H9 (cell line): ENCODE measurements at regions not wholly inside any gene's neighbourhood (a gene's known extent, or its start where the extent isn't known, plus 50 kb on each side); places are given as distances from the start of the nearest gene placed in this dataset.

Source experiments
- DNase-seq: peaks from one replicate; pipeline ENCODE4 v3.0.0-alpha.2; 2017
- H2AFZ ChIP-seq: one replicate; pipeline ENCODE4 v1.6.1; 2013; ENCODE audit warnings: mild to moderate bottlenecking, low read length, control low read depth, moderate library complexity
- H2AK5ac ChIP-seq: 2 replicates; pipeline ENCODE4 v1.6.1; 2013; ENCODE audit warnings: low read length, control low read depth, mixed read lengths; ENCODE audit not compliant: insufficient read length
- H2BK120ac ChIP-seq: one replicate; pipeline ENCODE4 v1.6.1; 2013; ENCODE audit warnings: low read depth, mild to moderate bottlenecking, low read length, control low read depth, inconsistent platforms; ENCODE audit not compliant: poor library complexity, severe bottlenecking
- H2BK12ac ChIP-seq: 2 replicates; pipeline ENCODE4 v1.6.1; 2013; ENCODE audit warnings: low read length, control low read depth, mixed read lengths, low read depth; ENCODE audit not compliant: insufficient read length
- H2BK15ac ChIP-seq: 2 replicates; pipeline ENCODE4 v1.6.1; 2013; ENCODE audit warnings: low read depth, low read length, control low read depth
- H2BK20ac ChIP-seq: one replicate; pipeline ENCODE4 v1.6.1; 2013; ENCODE audit warnings: low read depth, mild to moderate bottlenecking, low read length, control low read depth, inconsistent platforms; ENCODE audit not compliant: poor library complexity, severe bottlenecking
- H2BK5ac ChIP-seq: 2 replicates; pipeline ENCODE4 v1.6.1; 2013; ENCODE audit warnings: low read length, control low read depth, mixed read lengths; ENCODE audit not compliant: insufficient read length
- H3K14ac ChIP-seq: 2 replicates; pipeline ENCODE4 v1.6.1; 2013; ENCODE audit warnings: low read length, control low read depth; ENCODE audit not compliant: insufficient read depth
- H3K18ac ChIP-seq: 2 replicates; pipeline ENCODE4 v1.6.1; 2013; ENCODE audit warnings: low read depth, mild to moderate bottlenecking, mixed read lengths, low read length, control low read depth; ENCODE audit not compliant: insufficient read length
- H3K23ac ChIP-seq: 2 replicates; pipeline ENCODE4 v1.6.1; 2013; ENCODE audit warnings: low read length, control low read depth, mixed read lengths, low read depth; ENCODE audit not compliant: insufficient read length
- H3K23me2 ChIP-seq: 2 replicates; pipeline ENCODE4 v1.6.1; 2013; ENCODE audit warnings: low read depth, mild to moderate bottlenecking, mixed read lengths, low read length, control low read depth; ENCODE audit not compliant: insufficient read length, poor library complexity, severe bottlenecking
- H3K27ac ChIP-seq: 2 replicates; pipeline ENCODE4 v1.5.1; 2013; ENCODE audit warnings: low read length, control low read depth, mixed read lengths, low read depth; ENCODE audit not compliant: insufficient read length
- H3K27me3 ChIP-seq: 2 replicates; pipeline ENCODE4 v1.6.1; 2013; ENCODE audit warnings: low read length, control low read depth, inconsistent platforms; ENCODE audit not compliant: insufficient read depth
- H3K4ac ChIP-seq: 2 replicates; pipeline ENCODE4 v1.6.1; 2013; ENCODE audit warnings: low read depth, mild to moderate bottlenecking, control low read depth, inconsistent platforms, low read length, moderate library complexity
- H3K4me1 ChIP-seq: 2 replicates; pipeline ENCODE4 v1.6.1; 2013; ENCODE audit warnings: low read length, control low read depth, inconsistent platforms; ENCODE audit not compliant: insufficient read depth
- H3K4me2 ChIP-seq: 2 replicates; pipeline ENCODE4 v1.6.1; 2013; ENCODE audit warnings: low read length, control low read depth, mixed read lengths; ENCODE audit not compliant: insufficient read length, insufficient read depth
- H3K56ac ChIP-seq: 2 replicates; pipeline ENCODE4 v1.6.1; 2013; ENCODE audit warnings: low read depth, mild to moderate bottlenecking, mixed read lengths, low read length, control low read depth; ENCODE audit not compliant: insufficient read length
- H3K79me1 ChIP-seq: 2 replicates; pipeline ENCODE4 v1.6.1; 2013; ENCODE audit warnings: low read depth, mild to moderate bottlenecking, moderate library complexity, low read length, control low read depth, inconsistent platforms; ENCODE audit not compliant: insufficient read depth, poor library complexity, severe bottlenecking
- H3K79me2 ChIP-seq: 2 replicates; pipeline ENCODE4 v1.6.1; 2013; ENCODE audit warnings: low read length, control low read depth, inconsistent platforms; ENCODE audit not compliant: insufficient read depth
- H3K9ac ChIP-seq: 2 replicates; pipeline ENCODE4 v1.6.1; 2013; ENCODE audit warnings: low read length, control low read depth, mixed read lengths; ENCODE audit not compliant: insufficient read length; ENCODE audit errors: extremely low read depth
- H3K9me3 ChIP-seq: one replicate; pipeline ENCODE4 v1.6.1; 2013; ENCODE audit warnings: low read depth, low read length, inconsistent platforms; ENCODE audit not compliant: control insufficient read depth
- H3T11ph ChIP-seq: one replicate; pipeline ENCODE4 v1.6.1; 2013; ENCODE audit warnings: mild to moderate bottlenecking, low read length, control low read depth, inconsistent platforms
- H4K20me1 ChIP-seq: one replicate; pipeline ENCODE4 v1.6.1; 2013; ENCODE audit not compliant: control insufficient read depth, insufficient read length, insufficient read depth
- H4K5ac ChIP-seq: 2 replicates; pipeline ENCODE4 v1.6.1; 2013; ENCODE audit warnings: low read depth, mild to moderate bottlenecking, mixed read lengths, low read length, control low read depth; ENCODE audit not compliant: insufficient read length
- H4K8ac ChIP-seq: replicated peaks from 2 replicates; pipeline ENCODE4 v1.6.1; 2013; ENCODE audit warnings: low read length, control low read depth, mixed read lengths, low read depth; ENCODE audit not compliant: insufficient read length
- H4K91ac ChIP-seq: 2 replicates; pipeline ENCODE4 v1.6.1; 2013; ENCODE audit warnings: low read depth, mild to moderate bottlenecking, moderate library complexity, mixed read lengths, low read length, control low read depth; ENCODE audit not compliant: insufficient read length
- H3K27ac Mint-ChIP-seq, 3 experiments: 2 replicates in 2 of 3; 3 replicates in 1 of 3; pipeline ENCODE4 v1.8.0; 2020 to 2021; ENCODE audit warnings: mixed read lengths in 3 of 3, mild to moderate bottlenecking in 1 of 3, moderate library complexity in 1 of 3
- H3K27me3 Mint-ChIP-seq: 2 replicates; pipeline ENCODE4 v1.8.0; 2021; ENCODE audit warnings: low read depth, mild to moderate bottlenecking, moderate library complexity, mixed read lengths
- H3K36me3 Mint-ChIP-seq, 3 experiments: 2 replicates in 2 of 3; 3 replicates in 1 of 3; pipeline ENCODE4 v1.8.0; 2020 to 2021; ENCODE audit warnings: low read depth in 3 of 3, mixed read lengths in 3 of 3; ENCODE audit not compliant: insufficient read depth in 1 of 3
- H3K4me1 Mint-ChIP-seq, 2 experiments: 2 replicates each; pipeline ENCODE4 v1.8.0; 2020; ENCODE audit warnings: mixed read lengths in 2 of 2
- H3K4me3 Mint-ChIP-seq, 2 experiments: 2 replicates in 1 of 2; 3 replicates in 1 of 2; pipeline ENCODE4 v1.8.0; 2020 to 2021; ENCODE audit warnings: mild to moderate bottlenecking in 2 of 2, mixed read lengths in 2 of 2, moderate library complexity in 1 of 2
- H3K9me3 Mint-ChIP-seq, 2 experiments: 2 replicates in 1 of 2; 3 replicates in 1 of 2; pipeline ENCODE4 v1.8.0; 2020; ENCODE audit warnings: mild to moderate bottlenecking in 2 of 2, mixed read lengths in 2 of 2, moderate library complexity in 1 of 2
- CTCF ChIP-seq: fragments of 200-600 bp; sonication (generic); conservative IDR thresholded peaks from 3 replicates; pipeline ENCODE4 v1.8.0; 2021; ENCODE audit warnings: antibody characterized with exemption, mild to moderate bottlenecking
- WGBS: extraction: QIAGEN DNeasy Blood & Tissue Kit; methylation state at CpG from one replicate; pipeline ENCODE4 v1.1.7; 2013; ENCODE audit warnings: missing lambda C conversion rate, low lambda C conversion rate, mixed read lengths; ENCODE audit not compliant: insufficient read length; ENCODE audit errors: extremely low coverage; 5-methylcytosine and 5-hydroxymethylcytosine counted together

GRCh38 chr9:20286969-20287368 is 335.3 kb downstream of the MLLT3 start:
- no peaks in the 10 kb centered on the region for H3K23me2 ChIP-seq
- no peak overlapping the region for H3K23ac ChIP-seq
- Mint-ChIP-seq H3K36me3 (peaks cover 0 to 15% (median 11%) of the 10 kb centered on the region in 3 experiments; a peak in 5 of 7 replicates), H3K4me1 (peaks cover 17 to 24% of the 10 kb centered on the region in 2 experiments), H3K27me3 (no peaks in the 10 kb centered on the region), H3K4me3 (no peak overlapping the region), H3K9me3 (peaks cover 0 to 7% of the 10 kb centered on the region in 2 experiments; a peak in 2 of 5 replicates), H3K27ac (no peak overlapping the region)
- H2BK20ac ChIP-seq: no peak overlapping the region
- H3K4me2 ChIP-seq: no peak overlapping the region
- no CpG with 5 or more reads among the region's 3 CpGs for WGBS
- no peaks in the 10 kb centered on the region for H4K20me1 ChIP-seq
- no peak overlapping the region for H4K5ac ChIP-seq
- H3K79me2 ChIP-seq: no peaks in the 10 kb centered on the region
- TF ChIP-seq CTCF: no peak
- H3K27ac ChIP-seq: no peak overlapping the region
- H3K14ac ChIP-seq: no peak overlapping the region
- no peak overlapping the region for H3K18ac ChIP-seq
- no peak overlapping the region for H2AFZ ChIP-seq
- H4K91ac ChIP-seq: no peak overlapping the region
- DNase-seq: no peak
- H3K9ac ChIP-seq: no peak overlapping the region
- H3K56ac ChIP-seq: no peak overlapping the region
- no peak overlapping the region for H2AK5ac ChIP-seq
- no peak overlapping the region for H2BK5ac ChIP-seq
- H3K79me1 ChIP-seq: no peaks in the 10 kb centered on the region
- H3K4ac ChIP-seq: no peak overlapping the region
- H3K4me1 ChIP-seq: no peaks in the 10 kb centered on the region
- H3K9me3 ChIP-seq: no peaks in the 10 kb centered on the region
- no peak overlapping the region for H2BK12ac ChIP-seq
- H3K27me3 ChIP-seq: no peaks in the 10 kb centered on the region
- H3T11ph ChIP-seq: no peak overlapping the region
- no peak overlapping the region for H2BK120ac ChIP-seq
- H4K8ac ChIP-seq: no peak overlapping the region
- H2BK15ac ChIP-seq: no peak overlapping the region
